ENCODE measurements at regions not wholly inside any gene's neighbourhood (a gene's known extent, or its start where the extent isn't known, plus 50 kb on each side); places are given as distances from the start of the nearest gene placed in this dataset.

GRCh38 chrX:96379951-96380350 lies 304.7 kb upstream of the DIAPH2 start:
- Histone ChIP-seq H3K27me3 (ENCODE audit: control insufficient read depth, insufficient read depth, low read length) (no peaks in the 10 kb centered on the region), H3K4me3 (ENCODE audit: low read depth, low read length) (no peak overlapping the region), H3K36me3 (ENCODE audit: control insufficient read depth, insufficient read depth, low read length) (no peaks in the 10 kb centered on the region)
- TF ChIP-seq CTCF (IDR thresholded peaks at IDR 0.05; ENCODE audit: insufficient read depth, low read length, severe bottlenecking), result no peak
- FAIRE-seq, result no peak
- no peak for DNase-seq (ENCODE audit: low read depth)

GRCh38 chrX:96382018-96382417 lies 302.6 kb upstream of the DIAPH2 start:
- Histone ChIP-seq H3K4me3 (ENCODE audit: low read depth, low read length) (no peak overlapping the region), H3K36me3 (ENCODE audit: control insufficient read depth, insufficient read depth, low read length) (no peaks in the 10 kb centered on the region), H3K27me3 (ENCODE audit: control insufficient read depth, insufficient read depth, low read length) (no peaks in the 10 kb centered on the region)
- no peak for TF ChIP-seq CTCF (IDR thresholded peaks at IDR 0.05; ENCODE audit: insufficient read depth, low read length, severe bottlenecking)
- DNase-seq (ENCODE audit: low read depth) (no peak), FAIRE-seq (no peak)

DNA sequence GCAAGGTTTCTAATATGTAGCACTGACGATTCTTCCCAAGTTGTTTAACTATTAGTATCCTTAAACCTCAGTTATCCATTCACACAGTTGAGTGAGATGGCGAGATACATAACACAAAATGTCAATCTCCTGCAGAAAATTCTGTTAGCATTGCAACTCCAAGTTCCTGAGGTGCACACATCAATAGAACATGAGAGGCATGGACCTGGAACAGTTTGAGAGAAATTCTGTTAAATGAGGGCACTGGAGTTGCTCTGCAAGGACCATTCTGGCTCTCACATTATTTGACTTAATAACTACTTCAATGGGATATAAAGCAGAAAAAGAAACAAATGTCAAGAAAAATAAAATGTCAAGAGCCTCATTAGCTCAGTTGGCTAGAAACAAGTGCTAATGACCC lies 301.2 kb upstream of the DIAPH2 start:
- Histone ChIP-seq H3K27me3 (ENCODE audit: control insufficient read depth, insufficient read depth, low read length) (no peaks in the 10 kb centered on the region), H3K4me3 (ENCODE audit: low read depth, low read length) (no peak overlapping the region), H3K36me3 (ENCODE audit: control insufficient read depth, insufficient read depth, low read length) (no peaks in the 10 kb centered on the region)
- no peak for TF ChIP-seq CTCF (IDR thresholded peaks at IDR 0.05; ENCODE audit: insufficient read depth, low read length, severe bottlenecking)
- FAIRE-seq (no peak), DNase-seq (ENCODE audit: low read depth) (no peak)

GRCh38 chrX:96386325-96386724 lies 298.3 kb upstream of the DIAPH2 start:
- Histone ChIP-seq H3K36me3 (ENCODE audit: control insufficient read depth, insufficient read depth, low read length) (no peaks in the 10 kb centered on the region), H3K27me3 (ENCODE audit: control insufficient read depth, insufficient read depth, low read length) (no peaks in the 10 kb centered on the region), H3K4me3 (ENCODE audit: low read depth, low read length) (no peak overlapping the region)
- no peak for TF ChIP-seq CTCF (IDR thresholded peaks at IDR 0.05; ENCODE audit: insufficient read depth, low read length, severe bottlenecking)
- DNase-seq (ENCODE audit: low read depth) (no peak), FAIRE-seq (no peak)

- H3K36me3 ChIP-seq (ENCODE audit: control insufficient read depth, insufficient read depth, low read length), result no peaks in the 10 kb centered on the region
- no peaks in the 10 kb centered on the region for H3K27me3 ChIP-seq (ENCODE audit: control insufficient read depth, insufficient read depth, low read length)
- TF ChIP-seq CTCF (IDR thresholded peaks at IDR 0.05; ENCODE audit: insufficient read depth, low read length, severe bottlenecking), result no peak
- DNase-seq (ENCODE audit: low read depth) (no peak), FAIRE-seq (no peak)
- H3K4me3 ChIP-seq (ENCODE audit: low read depth, low read length), result no peak overlapping the region
Measured at GRCh38 chrX:96386981-96387380, 297.7 kb upstream of the DIAPH2 start.

- FAIRE-seq, result no peak
Measured at GRCh38 chrX:96387801-96388200, 296.8 kb upstream of the DIAPH2 start.

More at GRCh38 chrX:96387801-96388200, 296.8 kb upstream of the DIAPH2 start:
- no peak for TF ChIP-seq CTCF (IDR thresholded peaks at IDR 0.05; ENCODE audit: insufficient read depth, low read length, severe bottlenecking)
- no peak for DNase-seq (ENCODE audit: low read depth)
- H3K4me3 ChIP-seq (ENCODE audit: low read depth, low read length), result no peak overlapping the region
- H3K36me3 ChIP-seq (ENCODE audit: control insufficient read depth, insufficient read depth, low read length), result no peaks in the 10 kb centered on the region
- no peaks in the 10 kb centered on the region for H3K27me3 ChIP-seq (ENCODE audit: control insufficient read depth, insufficient read depth, low read length)

Data from bronchial epithelial cell (primary cell).